Ammon's horn (tissue), 1 donor: ENCODE measurements at regions not wholly inside any gene's neighbourhood (a gene's known extent, or its start where the extent isn't known, plus 50 kb on each side); places are given as distances from the start of the nearest gene placed in this dataset.

Source experiments
- DNase-seq: peaks from one replicate; pipeline ENCODE4 v3.0.0-alpha.2; 2016; ENCODE audit warnings: low spot score

- no peak for DNase-seq
These were observed 843.3 kb downstream of the GATA3 start for GRCh38 chr10:8897769-8898168.

DNA sequence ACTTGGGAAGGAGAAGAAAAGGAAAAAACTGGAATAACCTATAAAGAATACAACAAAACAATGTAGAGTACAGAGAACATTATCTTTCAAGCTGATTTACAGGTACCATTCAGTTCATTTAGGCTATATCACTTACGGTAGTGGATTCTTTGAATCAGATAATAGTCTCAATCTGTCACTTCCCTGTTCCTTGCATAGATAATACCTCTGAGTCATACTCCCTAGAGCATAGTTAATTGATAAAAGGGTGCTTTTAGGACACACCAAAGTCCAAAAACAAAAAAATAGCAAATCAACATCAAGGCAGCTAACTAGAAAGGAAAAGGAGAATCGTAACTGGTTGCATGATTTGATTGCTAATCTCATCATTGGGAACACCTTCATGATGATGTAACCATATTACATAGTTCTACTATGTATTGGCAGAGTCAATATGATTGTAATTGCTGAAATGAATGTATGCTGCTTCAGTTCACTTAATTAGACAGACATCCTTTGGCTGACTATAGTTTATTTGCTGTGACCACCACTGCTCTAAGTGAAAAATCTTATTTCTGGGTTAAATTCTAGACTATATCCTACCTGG lies 844.4 kb downstream of the GATA3 start:
- no peak for DNase-seq

DNA sequence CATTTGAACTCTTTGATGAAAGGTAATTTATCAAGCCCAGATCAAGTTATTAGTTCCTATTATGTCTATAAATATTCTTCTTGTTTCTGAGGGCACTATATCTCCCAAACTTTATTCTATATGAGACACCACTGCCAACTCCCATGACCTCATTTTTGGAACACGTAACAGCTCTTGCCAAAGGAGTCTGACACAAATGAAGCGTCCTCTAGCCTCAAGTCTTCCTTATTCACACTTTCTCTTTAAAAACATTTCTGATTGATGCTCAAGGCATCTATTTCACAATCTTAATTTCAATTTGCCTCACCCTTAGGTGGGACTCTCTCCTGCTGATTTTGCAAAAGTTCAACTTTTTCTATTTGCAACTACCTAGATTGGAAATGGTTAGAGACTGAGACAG lies 848.4 kb downstream of the GATA3 start:
- DNase-seq, result no peak

DNA sequence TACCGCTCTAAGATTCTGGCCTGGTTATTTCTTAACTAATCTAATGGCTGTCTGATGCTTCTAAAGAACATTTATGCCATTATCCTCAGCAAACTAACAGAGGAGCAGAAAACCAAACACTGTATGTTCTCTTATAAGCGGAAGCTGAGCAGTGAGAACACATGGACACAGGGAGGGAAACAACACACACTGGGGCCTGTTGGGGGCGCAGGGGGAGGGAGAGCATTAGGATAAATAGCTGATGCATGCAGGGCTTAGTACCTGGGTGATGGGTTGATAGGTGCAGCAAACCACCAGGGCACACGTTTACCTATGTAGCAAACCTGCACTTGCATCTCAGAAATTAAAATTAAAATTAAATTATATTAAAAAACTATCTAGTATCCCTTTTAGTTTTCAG lies 853.5 kb downstream of the GATA3 start:
- no peak for DNase-seq

- DNase-seq, result no peak
These were observed 855.8 kb downstream of the GATA3 start for GRCh38 chr10:8910314-8910713.

- no peak for DNase-seq
These were observed 856.5 kb downstream of the GATA3 start for GRCh38 chr10:8911032-8911431.

DNA sequence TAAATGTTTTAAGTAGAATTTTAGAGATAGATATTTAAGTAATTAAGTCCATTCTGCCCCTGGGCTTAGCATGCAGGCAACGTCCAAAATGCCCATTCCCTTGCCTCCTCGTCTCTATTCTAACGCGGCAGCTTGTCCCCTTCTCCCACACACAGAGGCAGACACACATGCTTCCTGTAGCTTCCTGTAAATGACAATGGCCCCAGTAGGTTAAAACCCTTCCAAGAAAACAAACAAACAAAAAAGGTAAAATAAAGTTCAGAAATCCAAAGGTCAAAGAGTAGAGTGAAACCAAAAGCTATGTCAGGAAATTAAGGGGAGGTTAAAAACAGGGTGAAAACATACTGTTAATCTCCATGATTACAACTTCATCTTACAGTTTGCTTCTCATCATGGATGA lies 857.6 kb downstream of the GATA3 start:
- no peak for DNase-seq

- DNase-seq, result no peak
These were observed 859.2 kb downstream of the GATA3 start for GRCh38 chr10:8913720-8914119.

DNA sequence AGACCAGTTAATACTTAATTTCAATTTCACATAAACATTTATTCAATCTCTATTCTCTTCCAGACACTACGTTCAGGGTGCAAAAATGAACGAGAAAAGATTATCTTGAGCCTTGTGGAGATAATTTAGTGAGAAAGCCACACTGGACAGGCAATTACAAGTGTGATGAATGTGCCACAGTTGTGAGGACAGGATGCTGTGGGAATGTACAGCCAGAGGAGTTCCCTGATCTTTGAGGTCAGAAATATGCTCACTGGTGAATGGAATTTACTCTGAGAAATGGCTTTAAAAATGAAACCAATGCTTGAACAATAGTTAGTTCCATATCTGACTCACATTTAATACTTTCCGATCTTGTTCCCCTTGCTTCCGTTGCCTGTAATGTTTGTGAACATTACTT lies 864.8 kb downstream of the GATA3 start:
- DNase-seq, result no peak

DNA sequence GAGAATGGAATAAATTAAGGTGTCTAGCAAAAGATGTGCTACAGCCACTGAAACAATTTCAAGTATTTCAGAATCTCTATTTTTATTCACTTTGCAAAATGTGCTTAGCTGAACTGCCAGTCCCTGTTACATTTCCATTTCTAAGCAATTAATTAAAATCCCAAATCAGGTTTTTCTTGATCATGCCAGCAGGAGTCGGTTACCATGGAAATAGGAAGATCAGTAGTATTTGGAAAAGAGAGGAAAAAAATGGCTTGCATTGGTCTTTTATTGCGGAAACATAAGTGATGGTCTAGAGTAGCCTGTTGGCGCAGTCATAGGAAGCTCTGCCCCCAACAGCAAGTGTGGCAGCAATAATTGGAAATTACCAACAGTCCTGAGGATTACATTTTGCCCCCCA lies 867.1 kb downstream of the GATA3 start:
- DNase-seq, result peak; percentile 25

- DNase-seq, result no peak
These were observed 868.6 kb downstream of the GATA3 start for GRCh38 chr10:8923096-8923495.

DNA sequence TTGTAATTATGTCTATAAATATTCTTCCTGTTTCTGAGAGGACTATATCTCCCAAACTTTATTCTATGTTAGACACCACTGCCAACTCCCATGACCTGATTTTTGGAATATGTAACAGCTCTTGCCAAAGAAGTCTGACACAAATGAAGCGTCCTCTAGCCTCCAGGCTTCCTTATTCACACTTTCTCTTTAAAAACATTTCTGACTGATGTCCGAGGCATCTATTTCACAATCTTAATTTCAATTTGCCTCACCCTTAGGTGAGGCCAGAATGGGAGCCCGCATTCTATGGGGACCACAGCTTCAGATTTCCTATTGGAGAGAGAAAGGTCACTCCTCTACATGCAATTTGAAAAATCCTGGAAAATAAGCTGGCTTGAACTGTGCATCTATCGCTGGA lies 873.2 kb downstream of the GATA3 start:
- DNase-seq, result no peak

GRCh38 chr10:8946451-8946850 lies 892.0 kb downstream of the GATA3 start:
- no peak for DNase-seq

GRCh38 chr10:8950978-8951377 lies 896.5 kb downstream of the GATA3 start:
- DNase-seq, result no peak

GRCh38 chr10:8951440-8952089 lies 897.1 kb downstream of the GATA3 start:
- no peak for DNase-seq

DNA sequence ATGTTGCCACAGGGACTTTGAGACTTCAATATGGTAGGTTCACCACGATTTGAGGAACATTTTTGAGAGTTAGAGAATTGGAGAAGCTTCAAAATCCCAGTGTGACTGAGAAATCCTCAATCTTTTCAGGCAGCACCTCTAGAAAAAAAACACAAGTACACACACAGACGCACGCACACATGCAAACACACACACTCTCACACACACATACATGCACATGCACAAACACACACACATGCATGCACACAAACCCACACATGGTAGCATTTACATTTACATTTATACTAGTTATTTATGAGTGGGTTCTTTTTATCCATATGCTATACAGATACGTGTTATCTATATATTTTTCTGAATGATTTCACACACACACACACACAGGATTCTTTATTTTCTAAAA lies 901.9 kb downstream of the GATA3 start:
- no peak for DNase-seq

- DNase-seq, result no peak
These were observed 907.8 kb downstream of the GATA3 start for GRCh38 chr10:8962249-8962648.

- DNase-seq, result no peak
These were observed 912.6 kb downstream of the GATA3 start for GRCh38 chr10:8967061-8967460.

- no peak for DNase-seq
These were observed 915.4 kb downstream of the GATA3 start for GRCh38 chr10:8969853-8970252.

DNA sequence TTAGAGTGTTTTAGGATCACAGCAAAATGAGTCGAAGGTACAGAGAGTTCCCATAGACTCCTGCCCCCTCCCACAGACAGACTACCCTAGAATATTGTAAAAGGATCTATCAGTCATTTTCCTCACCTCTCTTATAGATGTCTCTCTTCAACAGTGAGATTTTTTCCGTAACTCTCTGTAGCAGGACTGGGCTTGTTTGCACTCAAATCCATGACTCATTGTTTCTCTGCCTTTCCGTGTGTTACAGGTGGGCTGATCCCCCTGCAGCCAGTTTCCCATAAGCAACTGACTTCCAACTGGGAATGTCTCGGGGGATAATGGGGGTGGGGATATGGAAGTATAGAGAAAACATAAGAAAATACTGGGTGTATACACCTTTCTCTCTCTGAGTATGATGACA lies 921.0 kb downstream of the GATA3 start:
- no peak for DNase-seq

- DNase-seq, result no peak
These were observed 923.6 kb downstream of the GATA3 start for GRCh38 chr10:8978100-8978499.

- no peak for DNase-seq
These were observed 925.5 kb downstream of the GATA3 start for GRCh38 chr10:8979976-8980375.

- no peak for DNase-seq
These were observed 926.8 kb downstream of the GATA3 start for GRCh38 chr10:8981277-8981676.

DNA sequence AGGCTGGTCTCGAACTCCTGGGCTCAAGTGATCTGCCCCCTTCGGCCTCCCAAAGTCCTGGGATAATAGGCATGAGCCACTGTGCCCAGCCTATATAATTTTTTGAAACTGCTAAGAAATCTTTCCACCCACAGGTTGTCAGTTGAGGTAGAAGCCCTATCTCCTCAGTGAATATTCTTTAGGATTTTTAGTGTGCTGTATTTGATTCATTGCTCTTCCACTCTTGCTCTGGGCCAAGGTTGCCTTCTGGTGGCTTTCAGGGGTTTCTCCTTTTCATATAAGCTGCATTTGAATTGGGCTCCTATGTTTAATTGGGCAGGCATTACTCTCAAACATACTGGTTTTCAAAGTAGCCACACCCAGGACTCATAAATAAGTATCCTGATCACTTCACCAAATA lies 931.2 kb downstream of the GATA3 start:
- no peak for DNase-seq
